Glomerular endothelial cell (primary cell): ENCODE measurements at regions not wholly inside any gene's neighbourhood (a gene's known extent, or its start where the extent isn't known, plus 50 kb on each side); places are given as distances from the start of the nearest gene placed in this dataset.

Experiments used
- DNase-seq: peaks from one replicate; pipeline ENCODE4 v3.0.0-alpha.2; 2011; ENCODE audit warnings: low read depth, low spot score; ENCODE audit errors: extremely low read depth

DNA sequence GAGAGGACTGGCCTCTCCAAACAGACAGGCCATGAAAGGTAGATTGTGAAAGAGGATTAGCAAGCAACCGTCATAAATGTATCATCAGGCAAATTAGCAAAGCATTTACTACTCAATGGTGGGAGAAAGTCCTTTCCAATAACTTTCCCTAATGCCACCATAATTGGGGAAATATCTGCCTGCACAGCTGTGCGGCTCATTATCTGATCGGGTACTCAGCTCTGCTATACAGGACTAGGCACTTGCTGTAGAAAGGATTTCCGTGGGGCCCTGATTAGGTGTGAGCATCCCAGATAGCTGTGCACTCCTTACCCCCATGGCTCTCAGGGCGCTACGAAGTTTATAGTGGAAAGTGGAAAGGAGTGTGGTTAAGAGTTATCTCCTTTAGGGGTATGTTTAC is 309.7 kb upstream of the PLET1 start:
- DNase-seq = no peak

DNA sequence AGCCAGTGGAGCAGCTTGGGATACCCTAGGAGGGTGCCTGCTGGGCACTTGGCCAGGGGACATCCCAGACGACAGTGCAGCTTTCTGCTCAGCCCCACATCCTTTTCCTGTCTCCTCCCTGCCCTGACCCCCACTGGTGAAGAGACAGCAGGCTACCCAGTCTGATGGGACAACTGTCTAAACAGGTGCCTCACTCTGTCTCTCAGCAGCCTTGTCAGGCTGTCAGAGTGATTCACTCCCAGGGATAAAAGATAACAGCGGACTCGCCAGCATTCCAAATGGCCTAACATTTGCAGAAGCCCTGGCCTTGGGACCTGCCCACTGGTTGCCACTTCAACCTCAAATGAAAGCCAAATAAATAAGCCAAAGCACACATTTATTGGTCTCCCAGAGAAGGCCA is 318.6 kb upstream of the PLET1 start:
- no peak for DNase-seq

DNA sequence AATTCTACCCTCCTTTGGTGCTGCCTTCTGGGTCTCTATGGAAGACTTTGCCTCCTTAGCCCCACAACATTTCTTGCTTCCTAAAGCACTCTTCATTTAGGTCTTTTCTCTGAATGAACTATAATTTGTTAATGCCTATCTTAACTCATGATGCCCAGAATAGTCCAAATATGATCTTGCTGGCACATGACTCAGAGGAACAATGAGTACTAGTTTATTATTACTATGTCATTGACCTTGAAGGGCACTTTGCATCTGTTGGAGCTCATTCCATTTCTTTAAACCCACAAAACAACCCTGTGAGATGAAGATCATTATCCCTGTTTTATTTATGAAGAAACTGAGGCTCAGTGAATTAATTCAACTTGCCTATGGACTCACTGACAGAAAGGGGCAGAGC is 320.2 kb upstream of the PLET1 start:
- DNase-seq = no peak

DNA sequence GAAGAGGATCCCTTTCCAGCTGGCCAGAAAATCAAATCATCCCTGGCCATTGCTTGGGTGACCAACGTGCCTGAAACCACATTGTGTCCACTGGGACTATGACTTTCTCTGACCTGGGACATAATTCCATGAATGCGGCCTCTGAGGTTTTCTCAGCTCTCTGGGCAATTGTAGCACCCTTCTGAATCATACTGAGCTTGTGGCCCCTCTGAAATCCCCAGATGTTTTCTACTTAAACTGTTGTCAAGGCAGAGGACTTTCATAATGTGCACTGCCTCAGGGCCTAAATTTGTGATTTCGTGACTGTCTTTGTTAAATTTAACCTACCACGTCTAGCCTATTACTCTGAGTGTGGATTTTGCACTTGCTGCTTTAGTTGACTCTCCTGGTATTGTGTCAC is 321.1 kb upstream of the PLET1 start:
- DNase-seq = no peak

DNA sequence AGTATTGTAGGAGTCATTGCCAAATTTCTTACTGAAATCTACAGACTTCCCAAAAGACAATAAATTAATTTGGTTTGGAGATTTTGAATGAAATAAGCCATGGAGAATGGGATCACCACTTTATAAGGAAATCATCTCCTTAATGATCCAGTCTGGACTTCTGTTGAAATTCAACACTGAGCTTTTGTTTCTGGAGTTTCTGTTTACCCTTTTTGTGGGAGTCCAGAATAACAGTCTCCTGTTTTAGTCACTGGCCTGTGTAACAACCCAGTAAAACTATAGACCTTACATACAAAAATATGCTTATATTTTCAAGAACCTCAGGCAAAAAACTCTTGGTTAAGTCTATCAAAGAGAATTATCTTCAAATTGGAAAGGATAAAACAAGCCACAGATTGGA is 321.7 kb upstream of the PLET1 start:
- no peak for DNase-seq

DNA sequence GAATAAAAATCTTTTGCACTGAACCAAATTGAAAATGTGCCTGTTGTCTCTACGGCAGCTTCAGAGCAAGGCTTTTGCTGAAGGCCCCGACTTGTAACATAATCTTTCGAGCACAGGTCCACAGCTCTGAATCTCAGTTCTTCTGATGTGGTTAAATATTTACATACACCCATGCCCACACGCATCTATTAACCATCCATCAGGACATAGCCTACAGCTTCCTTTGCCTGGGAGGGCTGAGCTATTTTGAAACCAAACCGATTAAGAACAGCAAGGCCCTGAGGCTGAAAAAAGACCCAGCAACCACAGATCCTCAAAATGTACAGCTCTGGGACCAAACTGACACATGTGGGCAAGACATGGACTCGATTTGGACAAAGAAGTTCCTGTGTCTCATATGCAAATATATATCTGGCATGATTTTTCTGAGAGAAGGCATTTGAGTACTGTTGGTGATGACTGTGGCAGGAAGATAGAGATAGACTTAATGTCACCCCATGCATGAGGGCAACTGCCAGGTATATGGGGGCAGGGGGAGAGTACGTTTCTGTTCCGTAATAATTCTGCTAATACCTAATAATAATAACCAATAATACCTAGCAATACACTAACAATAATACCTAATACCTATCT is 322.7 kb upstream of the PLET1 start:
- DNase-seq = no peak

DNA sequence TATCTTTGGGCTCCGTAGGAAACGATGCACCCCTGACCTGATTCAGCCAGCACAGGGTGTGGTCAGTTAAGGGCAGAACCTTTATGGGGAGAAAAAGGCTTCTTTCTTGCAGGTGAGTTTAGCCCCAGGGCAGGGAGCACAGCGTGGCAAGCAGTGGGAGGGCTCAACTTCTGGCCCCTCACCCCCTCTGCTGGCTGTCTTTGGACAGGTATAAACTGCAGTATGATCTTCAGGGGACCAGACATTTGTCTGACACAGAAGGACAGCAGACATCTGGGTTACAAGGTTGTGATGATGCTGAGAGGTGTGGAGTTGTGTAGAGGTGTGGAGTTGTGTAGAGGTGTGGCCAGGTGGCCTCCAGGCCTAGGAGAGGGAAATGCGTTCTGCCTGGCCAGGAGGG is 324.0 kb upstream of the PLET1 start:
- DNase-seq = no peak

DNA sequence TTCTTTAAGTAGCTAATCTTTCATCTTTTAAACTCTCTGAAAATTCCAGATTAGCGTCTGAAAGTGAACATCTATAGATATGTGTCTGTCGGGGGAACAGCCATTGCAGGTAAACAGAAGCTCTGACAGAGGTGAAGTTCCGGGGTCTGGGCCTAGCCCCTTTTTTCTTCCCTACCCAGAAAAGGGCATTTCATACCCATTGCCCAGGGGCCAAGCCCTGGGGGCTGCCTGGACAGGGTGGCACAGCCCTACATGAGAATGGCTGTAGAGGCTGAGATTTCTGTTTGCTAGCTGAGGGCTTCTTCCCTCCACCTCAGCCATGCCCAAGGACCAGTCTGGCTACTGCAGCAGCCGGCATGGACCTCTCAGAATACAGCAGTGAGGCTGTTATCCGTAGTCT is 327.0 kb upstream of the PLET1 start:
- DNase-seq = no peak

DNA sequence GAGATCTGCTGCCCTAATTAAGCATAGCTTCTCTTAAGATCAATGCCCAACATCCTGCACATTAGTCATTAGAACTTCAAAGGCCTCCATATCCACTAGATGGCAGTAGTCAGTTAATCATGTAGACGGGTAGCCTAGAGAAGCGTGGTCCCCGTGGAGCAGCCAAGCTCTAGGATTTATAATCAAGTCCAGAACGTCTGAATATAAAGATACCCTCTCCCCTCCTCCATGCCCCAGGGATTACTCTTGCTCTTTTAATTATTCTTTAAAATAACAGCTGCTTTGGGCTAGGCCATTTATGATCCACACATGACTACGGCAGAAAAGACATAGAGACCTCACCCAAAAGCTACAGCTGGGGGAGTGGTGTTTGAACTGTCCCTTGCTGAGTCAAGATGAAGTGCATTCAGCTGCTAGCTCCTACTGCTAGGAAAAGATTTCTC is 327.6 kb upstream of the PLET1 start:
- DNase-seq = peak; percentile 67

DNA sequence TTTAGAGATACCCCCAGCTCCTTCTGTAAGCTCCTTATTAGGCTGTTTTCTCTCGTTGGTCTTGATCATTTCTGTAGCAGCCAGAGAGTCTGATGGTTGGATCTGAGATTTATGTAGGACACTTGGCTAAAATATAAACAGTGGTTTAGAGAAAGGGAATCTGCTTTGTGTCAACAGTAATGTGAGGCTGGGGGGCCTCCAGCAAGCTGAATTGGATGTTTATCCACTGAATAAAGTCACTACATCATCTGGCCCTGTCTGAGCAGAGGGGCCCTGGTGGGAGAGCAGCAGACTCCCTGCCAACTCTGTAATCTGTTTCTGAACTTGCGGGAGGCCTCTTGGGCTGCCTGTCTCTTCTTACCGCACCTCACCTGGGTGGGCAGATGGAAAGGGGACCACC is 328.5 kb upstream of the PLET1 start:
- DNase-seq = no peak

DNA sequence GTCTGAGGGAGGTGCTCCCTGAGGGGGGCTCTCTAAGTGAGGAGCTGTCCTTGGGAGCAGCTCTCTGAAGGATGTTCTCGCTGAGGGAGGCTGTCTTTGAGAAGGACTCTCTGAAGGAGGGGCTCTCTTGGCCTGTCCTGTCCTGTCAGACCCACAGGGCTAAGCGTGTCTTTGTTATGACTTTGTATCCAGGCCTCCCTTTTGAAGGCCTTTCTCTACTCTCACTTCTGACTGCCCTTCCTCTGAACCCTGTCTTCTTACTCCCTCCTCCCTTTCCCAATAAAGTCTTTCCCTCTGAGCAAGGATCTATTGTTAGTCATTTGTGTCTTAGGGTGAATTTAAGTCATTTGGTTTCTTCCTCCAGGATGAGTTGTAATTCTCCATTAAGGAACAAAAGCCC is 330.1 kb upstream of the PLET1 start:
- DNase-seq = no peak

DNA sequence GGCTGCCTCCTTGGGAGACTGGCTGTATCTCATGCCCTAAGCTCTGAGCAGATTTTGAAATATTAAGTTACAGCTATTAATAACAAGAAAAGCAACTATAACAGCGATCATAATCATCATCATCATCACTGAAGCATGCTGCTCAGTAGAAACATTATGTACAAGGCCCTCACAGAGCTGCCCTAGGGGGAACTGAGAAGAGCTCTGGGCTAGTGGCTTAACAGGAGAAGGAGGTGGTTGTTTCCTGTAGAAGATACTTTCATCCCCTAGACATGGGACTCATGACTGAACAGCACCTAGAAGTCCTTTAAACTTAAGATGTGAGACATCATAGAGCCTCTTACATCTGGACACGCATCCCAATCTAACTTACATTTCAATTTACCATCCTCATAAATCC is 332.8 kb upstream of the PLET1 start:
- DNase-seq = no peak

DNA sequence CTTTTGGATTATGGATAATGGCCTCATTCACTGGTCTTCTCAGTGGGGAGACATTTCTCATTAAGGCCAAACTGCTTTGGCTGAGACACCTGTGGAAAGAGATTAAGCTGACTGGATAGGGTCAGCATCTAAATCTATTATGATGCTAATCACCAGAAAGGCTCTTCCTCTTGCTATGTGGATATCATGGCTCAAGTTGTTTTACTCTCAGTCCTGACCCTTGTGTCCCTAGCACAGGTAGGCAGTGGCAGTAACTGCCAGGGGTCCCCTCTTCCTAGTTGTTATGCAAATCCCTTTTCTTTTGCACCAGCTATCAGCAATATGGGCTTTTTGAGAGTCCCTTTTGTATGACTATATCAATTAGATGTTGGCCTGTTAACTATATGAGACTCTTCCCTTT is 335.7 kb upstream of the PLET1 start:
- no peak for DNase-seq

DNA sequence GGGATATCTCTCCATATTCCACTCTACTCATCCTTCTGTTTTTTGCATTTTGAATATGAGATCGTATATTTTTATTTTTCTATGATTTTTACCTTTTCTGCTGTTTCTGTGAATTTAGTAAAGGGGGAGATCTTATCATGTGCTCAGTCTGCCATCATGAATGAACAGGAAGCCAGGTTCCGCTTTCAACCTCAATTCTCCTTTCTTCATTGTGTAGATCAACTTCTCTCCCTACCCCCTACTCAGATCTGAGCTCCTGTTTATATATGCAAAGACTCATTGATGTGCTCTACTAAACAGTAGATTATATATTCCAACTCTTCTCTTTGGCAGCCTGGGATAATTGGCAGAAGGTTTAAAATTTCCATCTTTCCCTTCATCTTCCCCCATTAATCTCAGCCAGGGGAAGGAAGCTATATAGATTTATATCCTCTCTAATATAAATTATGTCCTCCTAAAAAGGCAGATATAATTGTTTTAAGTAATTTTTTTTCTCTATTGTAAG is 336.7 kb upstream of the PLET1 start:
- DNase-seq = no peak

DNA sequence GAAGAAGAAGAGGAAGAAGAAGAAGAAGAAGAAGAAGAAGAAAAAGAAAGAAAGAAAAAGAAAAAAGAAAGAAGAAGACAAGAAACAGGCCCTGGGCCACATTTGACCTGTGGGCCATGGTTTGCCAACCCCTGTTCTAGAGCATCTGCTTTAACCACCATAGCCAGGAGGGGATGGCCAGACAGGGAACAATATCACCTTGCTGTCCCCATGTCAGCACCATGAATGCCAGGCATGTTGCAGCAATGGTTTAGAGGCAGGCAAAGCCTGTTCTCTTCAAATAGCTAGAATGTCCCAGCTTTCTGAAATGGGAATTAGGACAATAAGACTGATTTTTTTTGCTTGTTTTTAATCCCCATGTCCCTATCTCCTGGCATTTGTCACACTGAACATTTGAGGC is 338.6 kb upstream of the PLET1 start:
- DNase-seq = no peak

DNA sequence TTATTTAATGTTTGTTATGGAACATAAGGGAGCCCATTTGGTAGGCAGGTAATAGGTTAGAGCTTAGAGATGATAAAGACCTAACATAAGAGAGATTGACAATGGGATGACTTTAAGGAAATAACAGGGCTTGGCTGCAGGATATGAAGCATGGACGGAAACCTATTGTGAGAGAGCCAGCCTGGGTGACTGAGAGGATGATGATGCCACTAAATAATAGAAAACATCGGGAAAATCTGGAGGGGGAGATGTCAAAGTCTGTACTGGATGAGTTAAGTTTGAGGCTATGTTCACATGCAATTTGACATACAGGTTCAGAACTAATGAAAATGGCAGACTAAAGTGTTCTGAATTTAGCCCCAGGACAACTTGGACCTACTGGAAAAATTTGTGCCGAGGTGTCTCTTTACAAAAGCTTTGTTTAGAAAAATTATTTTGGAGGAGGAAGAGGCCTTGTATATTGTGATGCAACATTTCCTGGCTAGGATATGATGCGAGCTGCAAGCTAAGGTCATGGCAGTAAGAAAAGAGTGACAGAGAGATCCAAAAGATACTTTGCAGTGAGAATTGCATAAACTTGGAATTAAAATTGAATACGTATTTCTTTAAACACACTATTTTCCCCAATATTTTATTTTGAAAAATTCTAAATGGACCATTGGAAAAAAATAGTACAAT is 339.3 kb upstream of the PLET1 start:
- no peak for DNase-seq

DNA sequence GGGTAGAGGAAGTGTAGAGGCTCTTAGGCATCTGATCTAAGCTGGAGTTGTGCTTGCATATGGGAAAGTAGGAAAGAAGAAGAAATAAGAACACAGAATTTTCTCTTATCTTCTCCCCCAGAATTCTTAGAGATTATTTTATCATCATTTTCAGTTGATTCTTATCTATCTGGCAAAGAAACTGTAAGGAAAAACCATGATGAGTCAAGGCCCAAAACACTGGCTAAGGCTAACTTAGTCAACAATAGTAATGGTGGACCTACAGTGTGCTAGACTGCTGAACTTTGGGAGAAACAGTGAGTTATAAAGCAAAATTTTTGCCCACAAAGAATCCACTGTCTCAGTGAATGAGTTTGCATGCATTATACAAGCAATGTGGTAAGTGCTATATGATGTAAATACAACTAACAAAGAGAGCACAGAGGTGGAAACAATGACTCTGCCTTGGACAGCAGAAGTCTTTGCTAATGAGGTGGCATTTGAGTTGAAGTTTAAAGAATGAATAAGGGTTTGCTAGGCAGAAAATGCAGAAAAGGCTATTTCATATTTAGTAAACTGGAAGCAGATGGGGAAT is 344.5 kb upstream of the PLET1 start:
- DNase-seq = no peak

DNA sequence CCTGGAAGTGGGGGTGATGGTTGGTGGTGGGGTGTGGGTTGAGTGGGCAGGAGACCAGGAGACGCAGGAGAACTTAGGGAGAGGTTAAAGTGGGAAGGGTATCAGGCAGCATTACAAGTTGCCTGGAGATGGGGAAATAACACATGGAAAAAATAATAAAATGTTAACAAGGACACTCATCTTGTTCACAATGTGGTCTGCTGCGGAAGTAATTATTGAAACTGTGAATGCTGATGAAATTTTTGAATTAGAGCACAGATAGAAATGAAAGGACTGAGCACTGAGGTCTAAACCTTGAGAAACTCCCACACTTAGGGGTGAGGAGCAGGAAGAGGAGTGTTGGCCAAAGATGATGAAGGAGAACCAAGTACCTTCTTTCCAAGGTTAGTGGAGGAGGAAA is 346.0 kb upstream of the PLET1 start:
- DNase-seq = no peak

DNA sequence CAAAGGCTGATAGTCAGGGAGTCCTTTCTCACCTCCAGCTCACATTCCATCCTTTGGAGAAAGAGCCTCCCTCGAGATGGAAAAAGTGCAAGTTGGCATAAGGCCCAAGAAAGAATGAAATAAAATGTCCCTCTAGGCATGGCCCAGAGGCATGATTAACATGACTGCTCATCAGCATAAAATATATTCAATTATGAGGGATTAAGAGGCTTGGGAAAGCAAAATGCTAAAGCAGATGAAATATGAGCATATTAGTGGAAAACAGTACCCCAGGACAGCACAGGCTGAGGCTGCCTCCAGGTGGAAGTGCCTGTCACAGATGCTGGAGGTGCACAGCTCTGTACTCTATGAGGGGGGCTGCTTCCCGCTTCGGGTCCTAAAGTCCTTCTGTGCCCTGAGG is 347.8 kb upstream of the PLET1 start:
- DNase-seq = no peak

DNA sequence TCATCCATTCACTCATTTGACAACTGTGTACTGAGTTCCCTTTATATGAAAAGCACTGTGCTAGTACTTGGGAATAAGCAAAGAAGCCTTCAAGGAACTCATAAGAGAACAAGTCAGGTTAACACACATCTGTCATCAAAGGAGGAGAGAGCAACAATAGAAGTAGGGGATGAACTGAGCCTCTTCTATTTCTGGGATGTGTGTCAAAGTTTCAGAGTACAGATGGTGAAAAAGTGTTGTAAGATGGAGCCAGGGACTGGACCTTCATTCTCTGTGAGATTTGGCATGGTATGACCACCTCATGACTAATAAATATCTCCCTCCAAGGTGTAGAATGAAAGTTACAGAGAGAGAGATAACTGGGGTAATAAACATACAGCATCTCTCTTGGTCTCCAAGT is 349.8 kb upstream of the PLET1 start:
- DNase-seq = no peak

DNA sequence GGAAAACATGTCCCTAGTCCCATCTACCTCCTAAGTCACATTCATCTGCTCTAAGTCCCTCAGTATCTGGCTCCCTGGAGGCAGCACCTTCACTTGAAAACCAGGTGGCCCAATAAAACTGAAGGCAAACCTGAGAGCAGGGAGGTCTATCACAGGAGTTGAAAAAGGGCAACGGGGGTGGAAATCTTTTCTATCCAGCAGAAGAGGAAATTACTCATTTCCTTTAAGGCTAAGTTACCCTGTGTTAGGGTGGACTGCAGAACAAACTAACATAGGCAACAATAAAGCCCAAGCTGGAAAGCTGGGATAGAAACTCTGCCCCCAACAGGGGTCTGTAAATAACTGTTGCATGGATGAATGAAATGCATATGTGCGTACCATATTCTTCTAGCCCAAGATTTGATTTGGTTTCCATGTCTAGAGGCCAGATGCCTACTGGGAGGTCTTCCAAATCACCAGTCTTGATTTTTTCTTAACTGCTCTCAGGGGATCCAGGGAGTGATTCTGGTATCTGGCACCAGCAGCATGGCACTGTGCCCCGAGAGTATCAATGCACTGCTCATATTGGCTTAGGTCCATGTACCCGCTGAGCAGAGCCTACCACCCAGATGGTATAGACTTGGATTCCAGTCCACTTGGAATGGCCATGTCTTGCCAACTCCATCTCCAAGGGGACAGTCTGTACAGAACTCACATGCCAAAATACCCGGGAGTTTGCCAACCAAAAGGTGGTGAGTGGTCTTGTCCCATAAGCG is 350.0 kb upstream of the NCAM1 start:
- peak; percentile 20 for DNase-seq

DNA sequence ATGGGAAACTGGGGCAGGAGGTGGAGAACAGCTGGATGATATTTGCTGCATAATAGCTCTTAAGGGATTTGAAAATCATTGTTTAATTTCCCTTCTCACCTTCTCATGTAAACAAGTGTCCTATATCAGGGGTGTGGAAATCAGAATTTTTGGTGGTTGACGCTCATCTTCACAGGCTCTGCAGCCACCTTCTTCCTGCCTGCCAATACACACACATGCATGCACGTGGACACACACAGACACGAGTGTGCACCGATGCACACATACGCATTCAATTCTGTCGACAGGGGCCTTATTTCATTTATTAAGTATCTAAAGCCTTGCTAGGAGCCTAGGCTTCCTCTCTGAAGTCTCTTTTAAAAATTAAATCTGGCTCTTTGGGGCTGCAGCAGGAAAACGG is 349.4 kb upstream of the NCAM1 start:
- no peak for DNase-seq
